ENCODE measurements at regions not wholly inside any gene's neighbourhood (a gene's known extent, or its start where the extent isn't known, plus 50 kb on each side); places are given as distances from the start of the nearest gene placed in this dataset.

GRCh38 chr4:126227428-126227827 is 912.7 kb downstream of the FAT4 start:
- H3K27ac ChIP-seq = no peak overlapping the region
- H3K36me3 ChIP-seq (replicated peaks) = no peaks in the 10 kb centered on the region
- H3K4me3 ChIP-seq (ENCODE audit: low read depth, low read length) = no peak overlapping the region
- in situ Hi-C loops (cut with HindIII; ENCODE audit: low pct_ligation_motif_present, low sequenced_read_pairs) = no loop called here
- no peak for TF ChIP-seq CTCF (IDR thresholded peaks at IDR 0.05; ENCODE audit: low read depth, low read length, missing control alignments)
- no peaks in the 10 kb centered on the region for H3K27me3 ChIP-seq (replicated peaks)
- no peak for DNase-seq

- Histone ChIP-seq H3K27me3 (replicated peaks) (no peaks in the 10 kb centered on the region), H3K36me3 (replicated peaks) (no peaks in the 10 kb centered on the region), H3K27ac (no peak overlapping the region), H3K4me3 (ENCODE audit: low read depth, low read length) (no peak overlapping the region)
- in situ Hi-C loops (cut with HindIII; ENCODE audit: low pct_ligation_motif_present, low sequenced_read_pairs) = no loop called here
- no peak for DNase-seq
- no peak for TF ChIP-seq CTCF (IDR thresholded peaks at IDR 0.05; ENCODE audit: low read depth, low read length, missing control alignments)
Observed at GRCh38 chr4:126230269-126230668, 915.5 kb downstream of the FAT4 start.

- H3K27me3 ChIP-seq (replicated peaks) = no peaks in the 10 kb centered on the region
- no peak for TF ChIP-seq CTCF (IDR thresholded peaks at IDR 0.05; ENCODE audit: low read depth, low read length, missing control alignments)
- no peaks in the 10 kb centered on the region for H3K36me3 ChIP-seq (replicated peaks)
- in situ Hi-C loops (cut with HindIII; ENCODE audit: low pct_ligation_motif_present, low sequenced_read_pairs) = no loop called here
- DNase-seq = no peak
- no peak overlapping the region for H3K27ac ChIP-seq
- H3K4me3 ChIP-seq (ENCODE audit: low read depth, low read length) = no peak overlapping the region
Observed at GRCh38 chr4:126233483-126233882, 918.7 kb downstream of the FAT4 start.

GRCh38 chr4:126238013-126238412 is 923.3 kb downstream of the FAT4 start:
- in situ Hi-C loops (cut with HindIII; ENCODE audit: low pct_ligation_motif_present, low sequenced_read_pairs) = no loop called here

GRCh38 chr4:126241634-126242033 is 926.9 kb downstream of the FAT4 start:
- DNase-seq = no peak
- no peaks in the 10 kb centered on the region for H3K36me3 ChIP-seq (replicated peaks)
- no peaks in the 10 kb centered on the region for H3K27me3 ChIP-seq (replicated peaks)
- H3K27ac ChIP-seq = no peak overlapping the region
- H3K4me3 ChIP-seq (ENCODE audit: low read depth, low read length) = no peak overlapping the region
- in situ Hi-C loops (cut with HindIII; ENCODE audit: low pct_ligation_motif_present, low sequenced_read_pairs) = no loop called here
- TF ChIP-seq CTCF (IDR thresholded peaks at IDR 0.05; ENCODE audit: low read depth, low read length, missing control alignments) = no peak

More at GRCh38 chr4:126238013-126238412, 923.3 kb downstream of the FAT4 start:
- DNase-seq = no peak
- Histone ChIP-seq H3K4me3 (ENCODE audit: low read depth, low read length) (no peak overlapping the region), H3K27ac (no peak overlapping the region), H3K27me3 (replicated peaks) (no peaks in the 10 kb centered on the region), H3K36me3 (replicated peaks) (no peaks in the 10 kb centered on the region)
- TF ChIP-seq CTCF (IDR thresholded peaks at IDR 0.05; ENCODE audit: low read depth, low read length, missing control alignments) = no peak

GRCh38 chr4:126242679-126243390 is 928.1 kb downstream of the FAT4 start:
- in situ Hi-C loops (cut with HindIII; ENCODE audit: low pct_ligation_motif_present, low sequenced_read_pairs) = no loop called here
- Histone ChIP-seq H3K27me3 (replicated peaks) (no peaks in the 10 kb centered on the region), H3K27ac (no peak overlapping the region), H3K36me3 (replicated peaks) (no peaks in the 10 kb centered on the region), H3K4me3 (ENCODE audit: low read depth, low read length) (no peak overlapping the region)
- TF ChIP-seq CTCF (IDR thresholded peaks at IDR 0.05; ENCODE audit: low read depth, low read length, missing control alignments) = no peak
- DNase-seq = no peak
